ENCODE measurements at regions not wholly inside any gene's neighbourhood (a gene's known extent, or its start where the extent isn't known, plus 50 kb on each side); places are given as distances from the start of the nearest gene placed in this dataset.

GRCh38 chr3:178103140-178103539 lies 433.1 kb upstream of the KCNMB2 start:
- Histone ChIP-seq H2AFZ (ENCODE audit: low read length) (no peak overlapping the region), H3K27me3 (ENCODE audit: control insufficient read depth in 1 of 2, insufficient read depth in 2 of 2, low read length in 2 of 2) (no peaks in the 10 kb centered on the region), H3K4me3 (replicated peaks in 1 of 3; ENCODE audit: insufficient read depth in 1 of 3, low read depth in 2 of 3, low read length in 3 of 3) (no peak overlapping the region), H4K20me1 (ENCODE audit: insufficient read depth, low read length) (no peaks in the 10 kb centered on the region), H3K36me3 (replicated peaks in 1 of 2; ENCODE audit: control insufficient read depth in 1 of 2, insufficient read depth in 2 of 2, low read length in 2 of 2) (no peaks in the 10 kb centered on the region), H3K27ac (ENCODE audit: extremely low read length, insufficient read depth, low read length) (no peak overlapping the region), H3K9me3 (ENCODE audit: low read length) (no peaks in the 10 kb centered on the region), H3K4me2 (ENCODE audit: low read depth, low read length) (no peak overlapping the region), H3K4me1 (ENCODE audit: insufficient read depth, low read length) (no peaks in the 10 kb centered on the region), H3K79me2 (ENCODE audit: insufficient read depth, low read length) (no peaks in the 10 kb centered on the region), H3K9ac (ENCODE audit: insufficient read depth, low read depth, low read length) (no peak overlapping the region)
- ATAC-seq (no peak), FAIRE-seq (no peak), DNase-seq (ENCODE audit: low spot score) (no peak)
- 13% methylated on average over 2 of the region's 2 CpGs for WGBS (ENCODE audit: low lambda C conversion rate)
- intact Hi-C loops (cut with micrococcal nuclease; ENCODE audit: unreplicated experiment) = no loop called here
- ChIA-PET CTCF (ENCODE audit: low intra/inter-chr PET ratio, low total read pairs) (no interaction called here), POLR2A (no interaction called here)
- in situ Hi-C loops (cut with HindIII; ENCODE audit: extremely low pct_ligation_motif_present, low pct_unique_long_range_greater_than_20kb) = no loop called here
- BruUV-seq (replicated peaks) = no TSS peak
- TF ChIP-seq SKIL (CRISPR knock-in tag; IDR thresholded peaks at IDR 0.05; ENCODE audit: borderline replicate concordance) (no peak), PRMT3 (CRISPR knock-in tag; IDR thresholded peaks at IDR 0.05; ENCODE audit: borderline replicate concordance, low read depth) (no peak), ZSCAN25 (CRISPR knock-in tag; IDR thresholded peaks at IDR 0.05) (no peak), ZNF781 (CRISPR knock-in tag; IDR thresholded peaks at IDR 0.05; ENCODE audit: borderline replicate concordance, not compliant biosample characterization) (no peak), TEF (CRISPR knock-in tag; IDR thresholded peaks at IDR 0.05) (no peak), HNRNPL (IDR thresholded peaks at IDR 0.05; ENCODE audit: low read depth, low read length) (no peak), MBD4 (IDR thresholded peaks at IDR 0.05; ENCODE audit: borderline replicate concordance, low read length) (no peak), U2AF2 (IDR thresholded peaks at IDR 0.05; ENCODE audit: low read depth, low read length) (no peak), ZFP36 (IDR thresholded peaks at IDR 0.05; ENCODE audit: borderline replicate concordance, low read depth, low read length, partially characterized antibody) (no peak), NFIB (CRISPR knock-in tag; IDR thresholded peaks at IDR 0.05; ENCODE audit: borderline replicate concordance) (no peak), HES4 (CRISPR knock-in tag; IDR thresholded peaks at IDR 0.05; ENCODE audit: borderline replicate concordance) (no peak), CERS6 (CRISPR knock-in tag; IDR thresholded peaks at IDR 0.05) (no peak), MIXL1 (CRISPR knock-in tag; IDR thresholded peaks at IDR 0.05) (no peak), CREB3 (CRISPR knock-in tag; IDR thresholded peaks at IDR 0.05) (no peak), KDM1A (CRISPR knock-in tag; IDR thresholded peaks at IDR 0.05) (no peak), ARID4A (CRISPR knock-in tag; IDR thresholded peaks at IDR 0.05; ENCODE audit: borderline replicate concordance) (no peak), ZNF678 (CRISPR knock-in tag; IDR thresholded peaks at IDR 0.05) (no peak), ZFY (CRISPR knock-in tag; IDR thresholded peaks at IDR 0.05) (no peak)
